ENCODE measurements at regions not wholly inside any gene's neighbourhood (a gene's known extent, or its start where the extent isn't known, plus 50 kb on each side); places are given as distances from the start of the nearest gene placed in this dataset.

- DNase-seq (ENCODE audit: low spot score) (no peak), ATAC-seq (no peak)
These were observed 356.6 kb downstream of the CASP12 start for GRCh38 chr11:104541701-104542100.

- DNase-seq (ENCODE audit: low spot score) (no peak), ATAC-seq (no peak)
These were observed 359.9 kb downstream of the CASP12 start for GRCh38 chr11:104538313-104538712.

- no peak for ATAC-seq
These were observed 364.0 kb downstream of the CASP12 start for GRCh38 chr11:104534278-104534677.

GRCh38 chr11:104531894-104532293 lies 366.4 kb downstream of the CASP12 start:
- DNase-seq (ENCODE audit: low spot score), result no peak
- no peak for ATAC-seq

More at GRCh38 chr11:104534278-104534677, 364.0 kb downstream of the CASP12 start:
- no peak for DNase-seq (ENCODE audit: low spot score)

- DNase-seq (ENCODE audit: low spot score) (no peak), ATAC-seq (no peak)
These were observed 367.1 kb upstream of the PDGFD start for GRCh38 chr11:104531075-104531474.

- ATAC-seq, result no peak
- no peak for DNase-seq (ENCODE audit: low spot score)
These were observed 366.0 kb upstream of the PDGFD start for GRCh38 chr11:104529906-104530305.

GRCh38 chr11:104529213-104529612 lies 365.3 kb upstream of the PDGFD start:
- DNase-seq (ENCODE audit: low spot score) (no peak), ATAC-seq (no peak)

GRCh38 chr11:104526006-104526405 lies 362.1 kb upstream of the PDGFD start:
- DNase-seq (ENCODE audit: low spot score) (no peak), ATAC-seq (no peak)

- no peak for DNase-seq (ENCODE audit: low spot score)
These were observed 361.5 kb upstream of the PDGFD start for GRCh38 chr11:104525416-104525815.

GRCh38 chr11:104524254-104524653 lies 360.3 kb upstream of the PDGFD start:
- ATAC-seq, result no peak

More at GRCh38 chr11:104525416-104525815, 361.5 kb upstream of the PDGFD start:
- no peak for ATAC-seq

GRCh38 chr11:104523611-104524010 lies 359.7 kb upstream of the PDGFD start:
- no peak for DNase-seq (ENCODE audit: low spot score)
- no peak for ATAC-seq

More at GRCh38 chr11:104524254-104524653, 360.3 kb upstream of the PDGFD start:
- no peak for DNase-seq (ENCODE audit: low spot score)

GRCh38 chr11:104522650-104523049 lies 358.7 kb upstream of the PDGFD start:
- no peak for DNase-seq (ENCODE audit: low spot score)
- ATAC-seq, result no peak

GRCh38 chr11:104522123-104522522 lies 358.2 kb upstream of the PDGFD start:
- no peak for ATAC-seq

GRCh38 chr11:104510169-104510568 lies 346.2 kb upstream of the PDGFD start:
- ATAC-seq (no peak), DNase-seq (ENCODE audit: low spot score) (no peak)

More at GRCh38 chr11:104522123-104522522, 358.2 kb upstream of the PDGFD start:
- no peak for DNase-seq (ENCODE audit: low spot score)

GRCh38 chr11:104490182-104490581 lies 326.2 kb upstream of the PDGFD start:
- DNase-seq (ENCODE audit: low spot score) (no peak), ATAC-seq (no peak)

- no peak for ATAC-seq
These were observed 324.6 kb upstream of the PDGFD start for GRCh38 chr11:104488561-104488960.

GRCh38 chr11:104487046-104487806 lies 323.3 kb upstream of the PDGFD start:
- ATAC-seq, result no peak
- DNase-seq (ENCODE audit: low spot score), result no peak

More at GRCh38 chr11:104488561-104488960, 324.6 kb upstream of the PDGFD start:
- DNase-seq (ENCODE audit: low spot score), result no peak

- DNase-seq (ENCODE audit: low spot score), result no peak
These were observed 321.0 kb upstream of the PDGFD start for GRCh38 chr11:104484804-104485554.

GRCh38 chr11:104476898-104477297 lies 313.0 kb upstream of the PDGFD start:
- no peak for DNase-seq (ENCODE audit: low spot score)
- ATAC-seq, result no peak

More at GRCh38 chr11:104484804-104485554, 321.0 kb upstream of the PDGFD start:
- ATAC-seq, result no peak

- no peak for ATAC-seq
- DNase-seq (ENCODE audit: low spot score), result no peak
These were observed 312.5 kb upstream of the PDGFD start for GRCh38 chr11:104476454-104476853.

GRCh38 chr11:104467404-104467803 lies 303.5 kb upstream of the PDGFD start:
- DNase-seq (ENCODE audit: low spot score) (no peak), ATAC-seq (no peak)

- DNase-seq (ENCODE audit: low spot score) (no peak), ATAC-seq (no peak)
These were observed 301.4 kb upstream of the PDGFD start for GRCh38 chr11:104465321-104465720.
